Gastrocnemius medialis (tissue), 4 donors: ENCODE measurements at regions not wholly inside any gene's neighbourhood (a gene's known extent, or its start where the extent isn't known, plus 50 kb on each side); places are given as distances from the start of the nearest gene placed in this dataset.

Source experiments
- ATAC-seq, 2 donors: fragments of 150-250 bp; one replicate each; pipeline ENCODE4 v1.9.1; 2016
- DNase-seq, 2 donors: peaks; one replicate each; pipeline ENCODE4 v3.0.0-alpha.2; 2019
- H3K27ac ChIP-seq, 4 donors: fragments of 200-600 bp; sonication (generic); 1 replicate in 1 of 4; 2 replicates in 3 of 4; pipeline ENCODE4 v1.5.1; 2016 to 2018; ENCODE audit warnings: mild to moderate bottlenecking in 2 of 4, moderate library complexity in 1 of 4
- H3K27me3 ChIP-seq, 3 donors: fragments of 200-600 bp; sonication (generic) in 2 of 3; 1 replicate in 1 of 3; 2 replicates in 2 of 3; pipeline versions ENCODE4 v1.5.1 to v1.6.0; 2016 to 2019; ENCODE audit warnings: mild to moderate bottlenecking in 1 of 3, moderate library complexity in 1 of 3
- H3K36me3 ChIP-seq, 2 donors: fragments of 200-600 bp; sonication (generic) in 1 of 2; one replicate each; pipeline ENCODE4 v1.5.1; 2017 to 2018
- H3K4me1 ChIP-seq, 2 donors: fragments of 200-600 bp; sonication (generic) in 1 of 2; one replicate each; pipeline ENCODE4 v1.5.1; 2016 to 2017; ENCODE audit warnings: mild to moderate bottlenecking in 2 of 2
- H3K4me3 ChIP-seq, 4 donors: fragments of 200-600 bp; sonication (generic) in 3 of 4; 1 replicate in 1 of 4; 2 replicates in 3 of 4; pipeline ENCODE4 v1.5.1; 2016 to 2019; ENCODE audit warnings: mild to moderate bottlenecking in 2 of 4
- H3K9me3 ChIP-seq, 3 donors: fragments of 200-600 bp; sonication (generic) in 2 of 3; 1 replicate in 1 of 3; 2 replicates in 2 of 3; pipeline ENCODE4 v1.5.1; 2016 to 2019
- CTCF ChIP-seq, 5 experiments: fragments of 450-650 bp in 3 of 5; fragments of 200-600 bp in 2 of 5; sonication (generic) in 2 of 5; IDR thresholded peaks in 4 of 5; conservative IDR thresholded peaks in 1 of 5; 1 replicate in 4 of 5; 2 replicates in 1 of 5; pipeline ENCODE4 v1.5.1; 2016 to 2019; ENCODE audit warnings: antibody characterized with exemption in 5 of 5, mild to moderate bottlenecking in 3 of 5, moderate library complexity in 3 of 5
- POLR2A ChIP-seq, 2 donors: fragments of 450-650 bp; IDR thresholded peaks; one replicate each; pipeline ENCODE4 v1.6.1; 2017; ENCODE audit warnings: antibody characterized with exemption in 2 of 2, mild to moderate bottlenecking in 2 of 2, moderate library complexity in 2 of 2
- in situ Hi-C, 4 donors: fragments of 200-750 bp; cut with MboI; loops; one replicate each; pipeline versions ENCODE4 v1.15.0 to v1.8.0; 2017; ENCODE audit warnings: low sequenced_read_pairs in 4 of 4
- intact Hi-C: fragments of 100-400 bp; cut with DNase I; formaldehyde crosslinking; loops from one replicate; pipeline ENCODE4 v1.15.1; 2023; ENCODE audit warnings: low total_unique reads

DNA sequence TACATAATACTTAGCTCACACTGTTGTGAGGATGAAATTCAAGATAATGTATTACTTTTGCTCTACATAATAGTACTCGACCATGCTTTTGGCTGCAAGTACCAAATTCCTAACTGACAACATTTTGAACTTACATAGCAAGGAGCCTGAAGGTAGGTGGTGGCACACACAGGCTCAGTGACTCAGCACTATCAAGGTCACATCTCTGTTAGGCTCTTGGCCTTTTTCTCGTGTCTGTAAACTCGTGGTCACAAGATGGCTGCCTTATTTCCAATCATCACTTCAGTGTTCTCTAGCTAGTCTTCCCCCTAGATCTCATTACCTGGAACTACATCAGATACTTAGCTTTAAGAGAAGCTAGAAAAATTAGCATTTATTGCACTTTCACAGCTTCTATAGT lies 61.4 kb upstream of the ABCB5 start:
- TF ChIP-seq CTCF (IDR thresholded peaks at IDR 0.05 in 4 of 5, conservative IDR thresholded peaks at IDR 0.05 in 1 of 5) (no peak), POLR2A (IDR thresholded peaks at IDR 0.05) (no peak)
- Histone ChIP-seq H3K9me3 (no peaks in the 10 kb centered on the region), H3K4me1 (no peaks in the 10 kb centered on the region), H3K27me3 (no peaks in the 10 kb centered on the region), H3K36me3 (no peaks in the 10 kb centered on the region), H3K4me3 (no peak overlapping the region), H3K27ac (no peak overlapping the region)
- no peak for DNase-seq
- in situ Hi-C loops: no loop called here
- ATAC-seq: no peak
- intact Hi-C loops: no loop called here

- intact Hi-C loops (no loop called here), in situ Hi-C loops (no loop called here)
- Histone ChIP-seq H3K4me3 (no peak overlapping the region), H3K9me3 (no peaks in the 10 kb centered on the region), H3K27me3 (no peaks in the 10 kb centered on the region), H3K27ac (no peak overlapping the region), H3K4me1 (no peaks in the 10 kb centered on the region), H3K36me3 (no peaks in the 10 kb centered on the region)
- ATAC-seq: no peak
- no peak for DNase-seq
- TF ChIP-seq POLR2A (IDR thresholded peaks at IDR 0.05) (no peak), CTCF (IDR thresholded peaks at IDR 0.05 in 4 of 5, conservative IDR thresholded peaks at IDR 0.05 in 1 of 5) (no peak)
These were observed 59.4 kb upstream of the ABCB5 start for GRCh38 chr7:20556091-20556490.

GRCh38 chr7:20557116-20557515 lies 58.4 kb upstream of the ABCB5 start:
- Histone ChIP-seq H3K27ac (no peak overlapping the region), H3K27me3 (no peaks in the 10 kb centered on the region), H3K36me3 (no peaks in the 10 kb centered on the region), H3K9me3 (no peaks in the 10 kb centered on the region), H3K4me3 (no peak overlapping the region), H3K4me1 (no peaks in the 10 kb centered on the region)
- intact Hi-C loops: no loop called here
- ATAC-seq (no peak), DNase-seq (no peak)
- in situ Hi-C loops: no loop called here
- TF ChIP-seq POLR2A (IDR thresholded peaks at IDR 0.05): no peak
- no peak for TF ChIP-seq CTCF (IDR thresholded peaks at IDR 0.05 in 4 of 5, conservative IDR thresholded peaks at IDR 0.05 in 1 of 5)

DNA sequence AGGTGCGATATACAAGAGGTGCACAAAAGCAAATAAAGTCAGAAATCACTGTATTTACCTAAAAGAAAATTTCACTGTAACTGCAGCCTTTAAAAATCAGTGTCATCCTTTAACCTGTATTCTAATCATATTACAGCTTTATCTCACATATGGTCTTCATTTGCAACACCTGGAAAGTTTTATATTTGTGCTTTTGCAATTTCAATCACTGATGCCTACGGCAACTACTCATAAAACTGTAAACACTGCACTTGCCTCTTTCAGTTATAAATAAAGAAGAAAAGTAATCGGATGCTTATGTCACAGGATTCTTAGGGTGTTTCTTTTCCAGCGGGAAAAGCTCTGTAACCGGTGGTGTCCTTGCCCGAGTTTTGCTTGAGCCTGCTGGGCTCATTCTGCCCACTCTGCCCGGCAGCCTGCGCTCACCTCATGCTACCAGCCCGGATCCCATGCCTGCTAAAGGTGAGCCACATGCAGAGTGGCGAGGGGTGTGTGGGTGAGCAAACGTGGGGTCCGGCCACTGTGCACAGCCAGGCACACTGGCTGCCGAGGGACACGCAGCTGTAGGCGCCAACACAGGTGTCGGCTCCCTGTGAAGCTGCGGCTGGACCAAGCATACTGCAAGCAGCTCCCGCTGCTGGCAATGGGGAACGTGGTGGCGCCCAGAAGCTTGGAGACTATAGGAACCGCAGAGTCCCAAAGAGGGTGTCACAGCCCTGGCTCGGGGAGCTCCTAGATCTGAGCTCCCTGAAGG lies 56.3 kb upstream of the ABCB5 start:
- no peak for TF ChIP-seq POLR2A (IDR thresholded peaks at IDR 0.05)
- no peaks in the 10 kb centered on the region for H3K36me3 ChIP-seq
- H3K27me3 ChIP-seq: no peaks in the 10 kb centered on the region
- no peaks in the 10 kb centered on the region for H3K4me1 ChIP-seq
- ATAC-seq (no peak), DNase-seq (no peak)
- no peak overlapping the region for H3K4me3 ChIP-seq
- intact Hi-C loops (no loop called here), in situ Hi-C loops (no loop called here)
- no peaks in the 10 kb centered on the region for H3K9me3 ChIP-seq
- no peak overlapping the region for H3K27ac ChIP-seq

- in situ Hi-C loops (no loop called here), intact Hi-C loops (no loop called here)
- Histone ChIP-seq H3K36me3 (no peaks in the 10 kb centered on the region), H3K27me3 (no peaks in the 10 kb centered on the region), H3K27ac (no peak overlapping the region), H3K9me3 (no peaks in the 10 kb centered on the region), H3K4me1 (no peaks in the 10 kb centered on the region), H3K4me3 (no peak overlapping the region)
- no peak for DNase-seq
- no peak for ATAC-seq
- TF ChIP-seq POLR2A (IDR thresholded peaks at IDR 0.05) (no peak), CTCF (IDR thresholded peaks at IDR 0.05 in 4 of 5, conservative IDR thresholded peaks at IDR 0.05 in 1 of 5) (no peak)
These were observed 55.6 kb upstream of the ABCB5 start for GRCh38 chr7:20559883-20560282.
